Thymus (tissue), 11 donors: ENCODE measurements at regions not wholly inside any gene's neighbourhood (a gene's known extent, or its start where the extent isn't known, plus 50 kb on each side); places are given as distances from the start of the nearest gene placed in this dataset.
"Not testable (repeated sequence)": the region's sequence is repeated elsewhere in the genome, so short reads cannot be mapped to it uniquely, and the experiment has no call there.

Source experiments
- DNase-seq, 9 donors: peaks; one replicate each; pipeline ENCODE4 v3.0.0-alpha.2; 2013; ENCODE audit warnings: low spot score in 9 of 9, low read depth in 6 of 9, missing footprints in 1 of 9
- H3K27ac ChIP-seq, 2 donors: one replicate each; pipeline ENCODE4 v1.5.1; 2013; ENCODE audit warnings: control low read depth in 1 of 2, low read depth in 1 of 2, low read length in 1 of 2, mild to moderate bottlenecking in 1 of 2, moderate library complexity in 1 of 2
- H3K27me3 ChIP-seq, 2 donors: one replicate each; pipeline ENCODE4 v1.5.1; 2013; ENCODE audit warnings: low read length in 1 of 2; ENCODE audit not compliant: control insufficient read depth in 2 of 2, insufficient read depth in 1 of 2
- H3K36me3 ChIP-seq, 2 donors: one replicate each; pipeline ENCODE4 v1.5.1; 2013; ENCODE audit warnings: low read length in 1 of 2, mild to moderate bottlenecking in 1 of 2, moderate library complexity in 1 of 2; ENCODE audit not compliant: control insufficient read depth in 2 of 2, insufficient read depth in 2 of 2
- H3K4me1 ChIP-seq, 2 donors: one replicate each; pipeline ENCODE4 v1.5.1; 2013; ENCODE audit warnings: low read length in 2 of 2; ENCODE audit not compliant: control insufficient read depth in 2 of 2, insufficient read depth in 2 of 2
- H3K4me3 ChIP-seq, 2 donors: one replicate each; pipeline ENCODE4 v1.5.1; 2013; ENCODE audit warnings: low read length in 2 of 2, control low read depth in 1 of 2, mild to moderate bottlenecking in 1 of 2
- H3K9me3 ChIP-seq, 2 donors: one replicate each; pipeline ENCODE4 v1.5.1; 2013; ENCODE audit warnings: low read length in 1 of 2, mild to moderate bottlenecking in 1 of 2; ENCODE audit not compliant: control insufficient read depth in 2 of 2, insufficient read depth in 1 of 2
- WGBS: extraction: QIAGEN DNeasy Blood & Tissue Kit; methylation state at CpG from one replicate; pipeline ENCODE4 v1.1.7; 2013; 5-methylcytosine and 5-hydroxymethylcytosine counted together
- donor health status: healthy.

DNA sequence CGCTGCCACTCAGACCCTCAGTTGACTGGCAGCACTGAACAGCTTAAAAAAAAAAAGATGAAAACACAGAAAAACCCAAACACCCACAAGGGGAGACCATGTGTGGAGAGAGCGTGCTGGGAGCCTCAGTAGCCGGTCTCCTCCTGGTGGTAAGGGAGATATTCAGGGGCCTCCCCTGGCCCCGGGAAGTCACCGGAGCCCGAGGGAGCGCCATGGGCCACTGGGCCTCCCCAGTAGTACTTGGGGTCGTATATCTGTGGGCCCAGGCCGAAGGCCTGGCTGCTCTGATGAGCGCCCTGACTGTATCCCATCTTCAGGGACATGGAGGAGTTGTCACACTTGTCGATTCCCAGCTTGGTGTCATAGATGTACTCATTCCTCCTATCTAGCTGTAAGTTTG lies 145.7 kb upstream of the TEKT4 start:
- no peaks in the 10 kb centered on the region for H3K4me1 ChIP-seq
- no peak overlapping the region for H3K27ac ChIP-seq
- no peak overlapping the region for H3K4me3 ChIP-seq
- no peak for DNase-seq
- no peaks in the 10 kb centered on the region for H3K36me3 ChIP-seq
- H3K9me3 ChIP-seq, result no peaks in the 10 kb centered on the region
- 92% methylated on average over 11 of the region's 11 CpGs for WGBS
- H3K27me3 ChIP-seq, result no peaks in the 10 kb centered on the region

DNA sequence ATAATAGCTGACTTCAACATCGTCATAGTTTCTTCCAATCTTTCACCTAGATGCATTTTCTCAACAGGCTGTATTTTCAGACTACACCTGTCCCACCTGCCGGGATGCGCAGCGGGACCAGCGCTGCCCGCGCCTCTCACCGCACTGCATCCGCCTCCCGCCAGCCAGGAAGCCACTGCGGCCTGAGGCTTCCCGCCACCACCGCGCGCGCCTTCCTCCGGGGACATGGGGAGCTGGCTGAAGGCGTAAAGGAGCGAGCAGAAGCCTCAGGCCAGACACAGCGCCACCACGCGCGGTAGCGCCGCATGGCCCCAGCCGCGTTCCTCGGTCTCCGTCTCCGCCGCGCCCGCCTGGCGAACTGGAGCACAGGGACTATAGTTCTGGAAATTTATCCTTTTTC lies 135.7 kb upstream of the TEKT4 start:
- H3K27me3 ChIP-seq, H3K36me3 ChIP-seq, H3K27ac ChIP-seq, H3K9me3 ChIP-seq, H3K4me1 ChIP-seq, DNase-seq, H3K4me3 ChIP-seq: not testable (repeated sequence)
- 7% methylated on average over 34 of the region's 34 CpGs for WGBS

DNA sequence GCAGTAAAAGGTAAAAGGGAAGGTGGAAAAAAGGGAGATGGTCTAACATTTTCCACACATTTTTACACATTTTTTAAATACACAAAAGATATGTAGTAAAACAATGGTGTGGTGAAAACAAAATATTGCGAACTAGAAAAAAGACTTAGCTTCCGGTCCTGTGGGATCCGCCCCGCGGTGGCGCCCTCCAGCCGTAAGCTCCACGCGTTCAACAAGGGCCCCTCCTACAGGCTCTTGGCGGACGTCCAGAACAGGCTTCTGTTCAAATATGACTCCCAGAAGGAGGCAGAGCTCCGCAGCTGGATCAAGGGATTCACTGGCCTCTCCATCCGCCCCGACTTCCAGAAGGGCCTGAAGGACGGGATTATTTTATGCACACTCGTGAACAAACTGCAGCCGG lies 134.1 kb upstream of the TEKT4 start:
- H3K4me1 ChIP-seq, H3K9me3 ChIP-seq, H3K27me3 ChIP-seq, H3K27ac ChIP-seq, H3K36me3 ChIP-seq, H3K4me3 ChIP-seq, DNase-seq: not testable (repeated sequence)
- WGBS, result 94% methylated on average over 16 of the region's 17 CpGs

DNA sequence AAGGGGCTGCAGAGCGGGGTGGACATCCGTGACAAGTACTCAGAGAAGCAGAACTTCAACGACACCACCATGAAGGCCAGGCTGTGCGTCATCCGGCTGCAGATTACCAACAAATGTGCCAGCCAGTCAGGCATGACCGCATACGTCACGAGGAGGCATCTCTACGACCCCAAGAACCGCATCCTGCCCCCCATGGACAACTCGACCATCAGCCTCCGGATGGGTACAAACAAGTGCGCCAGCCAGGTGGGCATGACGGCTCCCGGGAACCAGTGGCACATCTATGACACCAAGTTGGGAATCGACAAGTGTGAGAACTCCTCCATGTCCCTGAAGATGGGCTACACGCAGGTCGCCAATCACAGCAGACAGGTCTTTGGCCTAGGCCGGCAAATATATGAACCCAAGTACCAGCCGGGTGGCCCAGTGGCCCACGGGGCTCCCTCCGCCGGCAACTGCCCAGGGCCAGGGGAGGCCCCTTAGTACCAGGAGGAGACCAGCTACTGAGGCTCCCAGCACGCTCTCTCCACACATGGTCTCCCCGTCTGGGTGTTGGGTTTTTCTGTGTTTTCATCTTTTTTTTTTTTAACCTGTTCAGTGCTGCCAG lies 133.4 kb upstream of the TEKT4 start:
- not testable (repeated sequence) for DNase-seq, H3K4me1 ChIP-seq, H3K9me3 ChIP-seq, H3K27me3 ChIP-seq, H3K4me3 ChIP-seq, H3K36me3 ChIP-seq, H3K27ac ChIP-seq
- 94% methylated on average over 25 of the region's 25 CpGs for WGBS

DNA sequence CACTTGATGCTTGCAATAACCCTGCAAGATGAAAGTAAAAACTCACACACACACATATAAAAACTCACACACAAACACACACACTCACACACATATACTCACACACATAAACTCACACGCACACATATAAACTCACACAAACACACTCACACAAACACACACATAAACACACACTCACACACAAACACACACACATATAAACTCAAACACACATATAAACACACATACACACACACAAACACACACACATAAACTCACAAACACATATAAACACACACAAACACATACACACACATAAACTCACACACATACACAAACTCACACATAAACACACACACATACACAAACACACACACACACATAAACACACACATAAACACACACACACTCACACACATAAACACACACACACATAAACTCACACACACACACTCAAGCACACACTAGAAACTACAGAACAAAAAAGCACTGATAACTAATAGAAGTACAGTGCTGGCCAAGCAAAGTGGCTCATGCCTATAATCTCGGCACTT lies 117.7 kb upstream of the TEKT4 start:
- 93% methylated on average over 2 of the region's 2 CpGs for WGBS
- Histone ChIP-seq H3K4me1 (no peaks in the 10 kb centered on the region), H3K9me3 (no peaks in the 10 kb centered on the region), H3K27ac (no peak overlapping the region), H3K4me3 (no peak overlapping the region), H3K36me3 (no peaks in the 10 kb centered on the region), H3K27me3 (no peaks in the 10 kb centered on the region)
- DNase-seq, result no peak

DNA sequence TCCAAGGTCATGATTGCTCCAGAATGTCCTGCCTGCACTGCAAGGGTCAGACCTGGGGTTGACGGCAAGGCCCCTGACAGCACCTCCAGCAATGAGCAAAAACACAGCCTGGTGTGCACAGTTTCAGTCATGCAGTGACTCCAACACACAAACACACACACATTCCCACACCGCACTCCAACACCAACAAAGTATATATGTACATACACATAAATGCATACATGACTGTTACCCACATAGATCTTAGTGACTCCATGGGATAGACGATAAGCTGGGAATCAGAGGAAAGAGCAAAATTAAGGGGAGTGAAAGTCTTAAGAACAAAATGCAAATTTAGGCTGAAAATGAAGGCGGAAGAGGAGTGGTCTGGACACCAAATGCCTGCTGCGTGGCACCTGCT lies 112.7 kb upstream of the TEKT4 start:
- Histone ChIP-seq H3K9me3 (no peaks in the 10 kb centered on the region), H3K27ac (no peak overlapping the region), H3K27me3 (no peaks in the 10 kb centered on the region), H3K4me3 (no peak overlapping the region), H3K4me1 (no peaks in the 10 kb centered on the region), H3K36me3 (no peaks in the 10 kb centered on the region)
- no peak for DNase-seq
- WGBS, result 93% methylated on average over 5 of the region's 5 CpGs

DNA sequence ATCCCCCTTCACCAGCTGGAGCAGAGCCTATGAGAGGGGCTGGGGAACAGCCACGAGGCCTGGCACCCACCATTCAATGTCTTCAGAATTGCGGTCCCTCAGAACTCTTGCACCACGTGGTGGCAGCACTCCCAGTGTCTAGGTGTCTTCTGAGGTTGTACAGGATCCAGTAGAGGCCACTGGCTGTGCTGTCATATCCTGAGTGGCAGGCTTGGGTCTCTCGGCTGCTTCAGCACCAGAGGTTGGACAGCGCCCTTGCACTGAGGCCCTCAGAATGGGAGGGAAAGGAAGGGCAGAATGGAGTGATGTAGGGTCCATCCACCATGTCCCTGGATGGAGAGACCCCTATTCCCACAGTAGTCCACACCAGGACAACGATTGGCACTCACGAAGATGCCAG lies 112.0 kb upstream of the TEKT4 start:
- WGBS, result 40% methylated on average over 7 of the region's 7 CpGs
- peak in 3 of 9 donors; percentile 3 to 23 (median 8) for DNase-seq
- no peaks in the 10 kb centered on the region for H3K27me3 ChIP-seq
- no peaks in the 10 kb centered on the region for H3K9me3 ChIP-seq
- no peaks in the 10 kb centered on the region for H3K36me3 ChIP-seq
- H3K4me3 ChIP-seq, result no peak overlapping the region
- H3K4me1 ChIP-seq, result no peaks in the 10 kb centered on the region
- no peak overlapping the region for H3K27ac ChIP-seq

DNA sequence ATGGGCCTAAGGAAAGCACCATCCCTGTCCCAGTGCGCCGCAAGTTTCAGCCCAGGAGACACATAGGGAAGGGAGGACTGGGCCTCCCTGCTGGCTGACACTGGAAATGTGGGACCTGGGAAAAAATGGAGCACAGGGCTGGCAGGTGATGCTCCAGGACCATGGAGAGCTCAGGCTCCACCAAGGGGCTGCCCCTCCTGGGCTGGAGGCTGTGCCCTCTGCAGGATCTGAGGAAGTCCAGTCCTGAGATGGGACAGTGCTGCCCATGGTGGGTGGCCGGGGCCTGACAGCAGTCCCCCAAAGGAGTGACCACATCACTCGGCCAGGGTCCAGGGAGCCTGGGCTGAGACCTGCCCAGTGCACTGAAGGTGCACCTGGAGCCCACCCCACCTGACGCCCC lies 108.6 kb upstream of the TEKT4 start:
- Histone ChIP-seq H3K36me3 (no peaks in the 10 kb centered on the region), H3K4me3 (no peak overlapping the region), H3K9me3 (no peaks in the 10 kb centered on the region), H3K4me1 (no peaks in the 10 kb centered on the region), H3K27ac (no peak overlapping the region), H3K27me3 (no peaks in the 10 kb centered on the region)
- DNase-seq, result no peak
- WGBS, result 81% methylated on average over 5 of the region's 5 CpGs

DNA sequence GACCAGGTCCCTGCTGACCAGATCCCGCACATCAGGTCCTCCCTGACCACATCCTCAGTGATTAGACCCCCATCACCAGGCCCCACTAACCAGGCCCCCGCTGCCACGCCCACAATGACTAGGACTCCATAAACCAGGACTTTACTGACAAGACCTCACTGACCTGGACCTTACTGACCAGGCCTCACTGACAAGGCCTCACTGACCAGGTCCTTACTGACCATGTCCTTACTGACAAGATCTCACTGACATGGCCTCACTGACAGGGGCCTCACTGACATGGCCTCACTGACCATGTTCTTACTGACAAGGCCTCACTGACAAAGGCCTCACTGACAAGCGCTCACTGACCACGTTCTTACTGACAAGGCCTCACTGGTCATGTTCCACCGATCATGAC lies 107.9 kb upstream of the TEKT4 start:
- no peaks in the 10 kb centered on the region for H3K27me3 ChIP-seq
- WGBS, result 90% methylated on average over 6 of the region's 6 CpGs
- no peaks in the 10 kb centered on the region for H3K36me3 ChIP-seq
- H3K4me3 ChIP-seq, result no peak overlapping the region
- no peaks in the 10 kb centered on the region for H3K9me3 ChIP-seq
- no peaks in the 10 kb centered on the region for H3K4me1 ChIP-seq
- no peak overlapping the region for H3K27ac ChIP-seq
- no peak for DNase-seq

DNA sequence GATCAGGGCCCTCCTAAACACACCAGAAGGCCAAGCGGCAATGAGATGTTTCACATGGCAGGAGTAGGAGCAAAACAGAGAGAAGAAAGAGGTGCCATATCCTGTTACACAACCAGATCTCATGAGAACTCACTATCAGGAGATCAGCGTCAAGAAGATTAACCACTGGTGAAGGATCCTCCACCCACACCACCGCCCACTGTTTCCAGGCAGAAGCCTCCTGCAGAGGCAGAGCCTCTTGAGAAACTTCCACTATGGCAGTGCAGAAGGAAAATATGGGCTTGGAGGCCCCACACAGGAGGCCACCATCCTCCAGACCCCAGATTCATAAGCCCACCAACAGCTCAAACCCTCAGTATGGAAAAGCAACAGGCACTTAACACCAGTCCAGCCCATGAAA lies 106.9 kb upstream of the TEKT4 start:
- WGBS, result 93% methylated on average over 3 of the region's 3 CpGs
- H3K27ac ChIP-seq, H3K27me3 ChIP-seq, H3K4me1 ChIP-seq, H3K9me3 ChIP-seq, H3K4me3 ChIP-seq, H3K36me3 ChIP-seq, DNase-seq: not testable (repeated sequence)
